GM19043 (cell line): ENCODE measurements at regions not wholly inside any gene's neighbourhood (a gene's known extent, or its start where the extent isn't known, plus 50 kb on each side); places are given as distances from the start of the nearest gene placed in this dataset.

ENCODE experiments used
- ATAC-seq: cut with Tn5 transposase; IDR thresholded peaks from one replicate; pipeline ENCODE4 v1.9.1; 2021; ENCODE audit warnings: low read depth; ENCODE audit not compliant: unreplicated experiment

GRCh38 chr13:76160961-76161925 lies 525.1 kb downstream of the LMO7 start:
- ATAC-seq = no peak

- ATAC-seq = no peak
Measured at GRCh38 chr13:76160506-76160905, 524.4 kb downstream of the LMO7 start.

GRCh38 chr13:76157926-76158325 lies 521.8 kb downstream of the LMO7 start:
- ATAC-seq = no peak

GRCh38 chr13:76153239-76153638 lies 517.1 kb downstream of the LMO7 start:
- no peak for ATAC-seq

- ATAC-seq = no peak
Measured at GRCh38 chr13:76148926-76149325, 512.8 kb downstream of the LMO7 start.

GRCh38 chr13:76148374-76148773 lies 512.2 kb downstream of the LMO7 start:
- ATAC-seq = no peak

- ATAC-seq = no peak
Measured at GRCh38 chr13:76132532-76132931, 496.4 kb downstream of the LMO7 start.

GRCh38 chr13:76131551-76131950 lies 495.4 kb downstream of the LMO7 start:
- no peak for ATAC-seq

GRCh38 chr13:76129305-76130000 lies 493.3 kb downstream of the LMO7 start:
- no peak for ATAC-seq

- ATAC-seq = no peak
Measured at GRCh38 chr13:76127922-76128321, 491.8 kb downstream of the LMO7 start.

GRCh38 chr13:76123548-76123947 lies 487.4 kb downstream of the LMO7 start:
- ATAC-seq = no peak

GRCh38 chr13:76116751-76117360 lies 480.7 kb downstream of the LMO7 start:
- ATAC-seq = no peak

- ATAC-seq = no peak
Measured at GRCh38 chr13:76106763-76107162, 470.6 kb downstream of the LMO7 start.

- ATAC-seq = no peak
Measured at GRCh38 chr13:76094645-76095044, 458.5 kb downstream of the LMO7 start.

GRCh38 chr13:76091076-76091475 lies 454.9 kb downstream of the LMO7 start:
- ATAC-seq = no peak

GRCh38 chr13:76086729-76087128 lies 450.6 kb downstream of the LMO7 start:
- no peak for ATAC-seq

GRCh38 chr13:76067850-76068249 lies 431.7 kb downstream of the LMO7 start:
- no peak for ATAC-seq

GRCh38 chr13:76053181-76053580 lies 417.1 kb downstream of the LMO7 start:
- no peak for ATAC-seq

GRCh38 chr13:76049376-76049746 lies 413.2 kb downstream of the LMO7 start:
- no peak for ATAC-seq

GRCh38 chr13:76048675-76049375 lies 412.7 kb downstream of the LMO7 start:
- no peak for ATAC-seq

- ATAC-seq = no peak
Measured at GRCh38 chr13:76048131-76048530, 412.0 kb downstream of the LMO7 start.
